Psoas muscle (tissue), 7 donors: ENCODE measurements at regions not wholly inside any gene's neighbourhood (a gene's known extent, or its start where the extent isn't known, plus 50 kb on each side); places are given as distances from the start of the nearest gene placed in this dataset.

ENCODE experiments used
- ATAC-seq, 4 donors: fragments of 200-7000 bp; cut with Tn5 transposase; one replicate each; pipeline ENCODE4 v1.9.1; 2020; ENCODE audit warnings: moderate library complexity in 3 of 4, mild to moderate bottlenecking in 2 of 4
- DNase-seq, 2 donors: peaks; one replicate each; pipeline ENCODE4 v3.0.0-alpha.2; 2020
- H3K27ac ChIP-seq: fragments of 200-600 bp; one replicate; pipeline ENCODE4 v1.8.0; 2022
- H3K27me3 ChIP-seq, 3 donors: fragments of 200-600 bp in 1 of 3; one replicate each; pipeline versions ENCODE4 v1.6.1 to v1.8.0; 2013 to 2022; ENCODE audit warnings: low read length in 2 of 3, mild to moderate bottlenecking in 2 of 3, moderate library complexity in 1 of 3; ENCODE audit not compliant: insufficient read depth in 3 of 3
- H3K36me3 ChIP-seq, 2 donors: fragments of 200-600 bp in 1 of 2; one replicate each; pipeline versions ENCODE4 v1.6.1 to v1.8.0; 2013 to 2022; ENCODE audit warnings: low read depth in 1 of 2, mild to moderate bottlenecking in 1 of 2, moderate library complexity in 1 of 2; ENCODE audit not compliant: insufficient read depth in 1 of 2
- H3K4me1 ChIP-seq: fragments of 200-600 bp; one replicate; pipeline ENCODE4 v1.8.0; 2022
- H3K4me3 ChIP-seq: fragments of 200-600 bp; one replicate; pipeline ENCODE4 v1.8.0; 2022; ENCODE audit warnings: mild to moderate bottlenecking
- H3K9me3 ChIP-seq: fragments of 200-600 bp; one replicate; pipeline ENCODE4 v1.8.0; 2022
- CTCF ChIP-seq: fragments of 200-600 bp; IDR thresholded peaks from one replicate; pipeline ENCODE4 v1.8.0; 2022; ENCODE audit warnings: antibody characterized with exemption
- WGBS, 3 donors: extraction: QIAGEN DNeasy Blood & Tissue Kit; methylation state at CpG; one replicate each; pipeline versions ENCODE4 v1.1.6 to v1.1.7; 2013; 5-methylcytosine and 5-hydroxymethylcytosine counted together
- intact Hi-C, 2 donors: fragments of 100-400 bp; cut with DNase I; formaldehyde crosslinking; loops; one replicate each; pipeline versions ENCODE4 v1.11.0 to v1.14.2; 2022
- donor health status: healthy with polysubstance abuse.
- donor health status: DM: no; HTN: no; CAD: no; lungs with moderate emphysema.
- donor health status: Bipolar disorder and iron deficiency.
- donor health status: healthy.
- donor health status: DM: yes; HTN: yes; CAD: no.
- donor health status: DM: no; HTN: no; CAD: no.
- donor health status: DM: yes; HTN: yes; CAD: no.

GRCh38 chr16:26344240-26344776, 652.5 kb downstream of the HS3ST4 start:
- no peak for DNase-seq
- Histone ChIP-seq H3K9me3 (no peaks in the 10 kb centered on the region), H3K27me3 (no peaks in the 10 kb centered on the region), H3K36me3 (no peaks in the 10 kb centered on the region), H3K4me1 (no peaks in the 10 kb centered on the region), H3K4me3 (no peak overlapping the region), H3K27ac (no peak overlapping the region)
- 52 to 59% (median 53%) methylated on average over 4 of the region's 4 CpGs for WGBS, 3 donors
- no peak for ATAC-seq
- no peak for TF ChIP-seq CTCF
- intact Hi-C loops: no loop called here

- ATAC-seq: no peak
- no peaks in the 10 kb centered on the region for H3K36me3 ChIP-seq
- no peak for TF ChIP-seq CTCF
- intact Hi-C loops: no loop called here
- no peak for DNase-seq
- 80 to 85% (median 84%) methylated on average over 5 of the region's 5 CpGs for WGBS, 3 donors
- H3K4me1 ChIP-seq: no peaks in the 10 kb centered on the region
- H3K27ac ChIP-seq: no peak overlapping the region
- H3K9me3 ChIP-seq: no peaks in the 10 kb centered on the region
- H3K4me3 ChIP-seq: no peak overlapping the region
- H3K27me3 ChIP-seq: no peaks in the 10 kb centered on the region
Measured at GRCh38 chr16:26344976-26345375, 653.2 kb downstream of the HS3ST4 start.

GRCh38 chr16:26345966-26346365, 654.2 kb downstream of the HS3ST4 start:
- Histone ChIP-seq H3K27me3 (no peaks in the 10 kb centered on the region), H3K4me1 (no peaks in the 10 kb centered on the region), H3K27ac (no peak overlapping the region), H3K9me3 (no peaks in the 10 kb centered on the region), H3K4me3 (no peak overlapping the region), H3K36me3 (no peaks in the 10 kb centered on the region)
- ATAC-seq (no peak), DNase-seq (no peak)
- intact Hi-C loops: no loop called here
- no peak for TF ChIP-seq CTCF
- 42 to 70% (median 69%) methylated on average over 4 of the region's 4 CpGs for WGBS, 3 donors

GRCh38 chr16:26348095-26348494, 656.3 kb downstream of the HS3ST4 start:
- 80 to 90% (median 87%) methylated on average over 10 of the region's 10 CpGs for WGBS, 3 donors
- no peaks in the 10 kb centered on the region for H3K27me3 ChIP-seq
- H3K4me1 ChIP-seq: no peaks in the 10 kb centered on the region
- no peaks in the 10 kb centered on the region for H3K9me3 ChIP-seq
- DNase-seq (no peak), ATAC-seq (no peak)
- no peak overlapping the region for H3K27ac ChIP-seq
- no peak overlapping the region for H3K4me3 ChIP-seq
- no peak for TF ChIP-seq CTCF
- H3K36me3 ChIP-seq: no peaks in the 10 kb centered on the region
- intact Hi-C loops: no loop called here

- ATAC-seq: no peak
- no peaks in the 10 kb centered on the region for H3K27me3 ChIP-seq
- H3K4me1 ChIP-seq: no peaks in the 10 kb centered on the region
- H3K36me3 ChIP-seq: no peaks in the 10 kb centered on the region
- intact Hi-C loops: no loop called here
- WGBS, 3 donors: 87 to 89% (median 88%) methylated on average over 4 of the region's 4 CpGs
- no peak overlapping the region for H3K4me3 ChIP-seq
- DNase-seq: no peak
- no peak for TF ChIP-seq CTCF
- H3K9me3 ChIP-seq: no peaks in the 10 kb centered on the region
- H3K27ac ChIP-seq: no peak overlapping the region
Measured at GRCh38 chr16:26360867-26361266, 669.1 kb downstream of the HS3ST4 start.
